OCI-LY7 (cell line): ENCODE measurements at regions not wholly inside any gene's neighbourhood (a gene's known extent, or its start where the extent isn't known, plus 50 kb on each side); places are given as distances from the start of the nearest gene placed in this dataset.

Experiments used
- EZH2phosphoT487 ChIP-seq: fragments of 200-600 bp; sonication (generic); IDR thresholded peaks from 2 replicates; pipeline ENCODE4 v1.6.1; 2018; ENCODE audit warnings: low read depth, borderline replicate concordance, mild to moderate bottlenecking, mixed run types, antibody characterized with exemption, low read length, moderate library complexity, mixed read lengths
- TF ChIP-seq, protein P1 (sequence below): fragments of 200-600 bp; sonication (generic); conservative IDR thresholded peaks from 2 replicates; pipeline ENCODE4 v1.5.1; 2014; ENCODE audit warnings: mild to moderate bottlenecking, antibody characterized with exemption, low read length, moderate library complexity, mixed read lengths

DNA sequence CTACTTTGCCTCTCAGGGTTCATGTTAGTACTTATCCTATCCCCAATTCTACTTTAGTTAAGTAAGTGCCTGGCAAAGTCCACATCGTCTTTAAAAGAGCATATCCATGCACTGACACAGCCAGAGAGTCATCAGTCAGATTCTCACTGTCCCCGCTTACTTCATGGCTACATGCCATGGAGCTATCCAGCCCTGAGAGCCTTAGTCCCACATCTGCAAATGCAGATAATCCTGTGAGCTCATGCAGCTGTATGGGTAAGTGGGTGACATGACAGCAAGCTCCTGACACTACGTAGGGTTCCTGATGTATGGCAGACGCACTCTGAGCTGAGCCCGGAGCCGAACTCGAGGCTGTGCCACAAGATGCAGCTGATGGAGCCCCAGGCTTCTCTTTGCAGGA lies 661.5 kb downstream of the LIG4 start:
- TF ChIP-seq, protein P1, sequence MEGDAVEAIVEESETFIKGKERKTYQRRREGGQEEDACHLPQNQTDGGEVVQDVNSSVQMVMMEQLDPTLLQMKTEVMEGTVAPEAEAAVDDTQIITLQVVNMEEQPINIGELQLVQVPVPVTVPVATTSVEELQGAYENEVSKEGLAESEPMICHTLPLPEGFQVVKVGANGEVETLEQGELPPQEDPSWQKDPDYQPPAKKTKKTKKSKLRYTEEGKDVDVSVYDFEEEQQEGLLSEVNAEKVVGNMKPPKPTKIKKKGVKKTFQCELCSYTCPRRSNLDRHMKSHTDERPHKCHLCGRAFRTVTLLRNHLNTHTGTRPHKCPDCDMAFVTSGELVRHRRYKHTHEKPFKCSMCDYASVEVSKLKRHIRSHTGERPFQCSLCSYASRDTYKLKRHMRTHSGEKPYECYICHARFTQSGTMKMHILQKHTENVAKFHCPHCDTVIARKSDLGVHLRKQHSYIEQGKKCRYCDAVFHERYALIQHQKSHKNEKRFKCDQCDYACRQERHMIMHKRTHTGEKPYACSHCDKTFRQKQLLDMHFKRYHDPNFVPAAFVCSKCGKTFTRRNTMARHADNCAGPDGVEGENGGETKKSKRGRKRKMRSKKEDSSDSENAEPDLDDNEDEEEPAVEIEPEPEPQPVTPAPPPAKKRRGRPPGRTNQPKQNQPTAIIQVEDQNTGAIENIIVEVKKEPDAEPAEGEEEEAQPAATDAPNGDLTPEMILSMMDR: no peak
- no peak for TF ChIP-seq EZH2phosphoT487
